ENCODE measurements at regions not wholly inside any gene's neighbourhood (a gene's known extent, or its start where the extent isn't known, plus 50 kb on each side); places are given as distances from the start of the nearest gene placed in this dataset.

- TF ChIP-seq, protein P1, sequence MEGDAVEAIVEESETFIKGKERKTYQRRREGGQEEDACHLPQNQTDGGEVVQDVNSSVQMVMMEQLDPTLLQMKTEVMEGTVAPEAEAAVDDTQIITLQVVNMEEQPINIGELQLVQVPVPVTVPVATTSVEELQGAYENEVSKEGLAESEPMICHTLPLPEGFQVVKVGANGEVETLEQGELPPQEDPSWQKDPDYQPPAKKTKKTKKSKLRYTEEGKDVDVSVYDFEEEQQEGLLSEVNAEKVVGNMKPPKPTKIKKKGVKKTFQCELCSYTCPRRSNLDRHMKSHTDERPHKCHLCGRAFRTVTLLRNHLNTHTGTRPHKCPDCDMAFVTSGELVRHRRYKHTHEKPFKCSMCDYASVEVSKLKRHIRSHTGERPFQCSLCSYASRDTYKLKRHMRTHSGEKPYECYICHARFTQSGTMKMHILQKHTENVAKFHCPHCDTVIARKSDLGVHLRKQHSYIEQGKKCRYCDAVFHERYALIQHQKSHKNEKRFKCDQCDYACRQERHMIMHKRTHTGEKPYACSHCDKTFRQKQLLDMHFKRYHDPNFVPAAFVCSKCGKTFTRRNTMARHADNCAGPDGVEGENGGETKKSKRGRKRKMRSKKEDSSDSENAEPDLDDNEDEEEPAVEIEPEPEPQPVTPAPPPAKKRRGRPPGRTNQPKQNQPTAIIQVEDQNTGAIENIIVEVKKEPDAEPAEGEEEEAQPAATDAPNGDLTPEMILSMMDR (IDR thresholded peaks at IDR 0.05; ENCODE audit: poor library complexity) = no peak
- TF ChIP-seq EZH2phosphoT487 (IDR thresholded peaks at IDR 0.05; ENCODE audit: low read depth, severe bottlenecking, unreplicated experiment) = no peak
Measured at GRCh38 chr6:88298066-88298845, 132.1 kb upstream of the CNR1 start.
